ENCODE measurements at regions not wholly inside any gene's neighbourhood (a gene's known extent, or its start where the extent isn't known, plus 50 kb on each side); places are given as distances from the start of the nearest gene placed in this dataset.

- no TSS peak for BruUV-seq (replicated peaks)
- Histone ChIP-seq H3K27me3 (replicated peaks in 1 of 2; ENCODE audit: control insufficient read depth in 2 of 2, insufficient read depth in 2 of 2, low read length in 1 of 2) (no peaks in the 10 kb centered on the region), H3K9me3 (replicated peaks; ENCODE audit: control insufficient read depth, insufficient read depth, low read length) (no peaks in the 10 kb centered on the region), H2AFZ (ENCODE audit: control insufficient read depth, low read depth, low read length) (no peak overlapping the region), H3K4me3 (no peak overlapping the region), H3K79me2 (ENCODE audit: control insufficient read depth, insufficient read depth, low read length) (no peaks in the 10 kb centered on the region), H4K20me1 (ENCODE audit: control insufficient read depth, insufficient read depth) (no peaks in the 10 kb centered on the region), H3K27ac (ENCODE audit: control insufficient read depth, insufficient read depth) (no peak overlapping the region), H3K4me2 (ENCODE audit: control insufficient read depth, insufficient read depth) (no peak overlapping the region), H3K9ac (ENCODE audit: control insufficient read depth, insufficient read depth, low read length) (no peak overlapping the region), H3K4me1 (ENCODE audit: control insufficient read depth, insufficient read depth, low read length) (no peaks in the 10 kb centered on the region), H3K36me3 (ENCODE audit: control insufficient read depth in 2 of 2, insufficient read depth in 2 of 2, low read length in 1 of 2) (no peaks in the 10 kb centered on the region)
- in situ Hi-C loops (cut with MboI), result no loop called here
- FAIRE-seq, result no peak
- ChIA-PET POLR2A (no interaction called here), SMC1A (ENCODE audit: uncharacterized antibody, unreplicated experiment) (interaction anchor here (0.8 to 2.2 kb wide), 5 partner anchors 10 to 259 kb away, joined by 3 to 8 read pairs (median 4); no protein-coding TSS in a partner anchor), RAD21 (ENCODE audit: unreplicated experiment) (no interaction called here), CTCF (no interaction called here)
- intact Hi-C loops (cut with micrococcal nuclease; ENCODE audit: unreplicated experiment), result no loop called here
- TF ChIP-seq ZNF592 (IDR thresholded peaks at IDR 0.05) (no peak), RUNX3 (IDR thresholded peaks at IDR 0.05; ENCODE audit: low read length) (no peak), RAD21 (IDR thresholded peaks at IDR 0.05; ENCODE audit: insufficient read depth, low read depth, low read length) (no peak), NKRF (conservative IDR thresholded peaks at IDR 0.05) (no peak), HDAC2 (IDR thresholded peaks at IDR 0.05) (no peak), CTCF (IDR thresholded peaks at IDR 0.05 in 2 of 3, conservative IDR thresholded peaks at IDR 0.05 in 1 of 3; ENCODE audit: control insufficient read depth in 2 of 3, extremely low read depth in 1 of 3, insufficient read depth in 1 of 3, low read depth in 3 of 3, low read length in 3 of 3) (no peak), ZBED1 (IDR thresholded peaks at IDR 0.05; ENCODE audit: borderline replicate concordance) (no peak), ZSCAN29 (IDR thresholded peaks at IDR 0.05) (no peak), LARP7 (IDR thresholded peaks at IDR 0.05) (no peak), CBX3 (IDR thresholded peaks at IDR 0.05; ENCODE audit: borderline replicate concordance, low read depth) (no peak), EGR1 (IDR thresholded peaks at IDR 0.05; ENCODE audit: borderline replicate concordance in 1 of 2, low read depth in 2 of 2, low read length in 2 of 2) (no peak), YBX1 (IDR thresholded peaks at IDR 0.05) (no peak)
- TF ChIP-seq, protein P1, sequence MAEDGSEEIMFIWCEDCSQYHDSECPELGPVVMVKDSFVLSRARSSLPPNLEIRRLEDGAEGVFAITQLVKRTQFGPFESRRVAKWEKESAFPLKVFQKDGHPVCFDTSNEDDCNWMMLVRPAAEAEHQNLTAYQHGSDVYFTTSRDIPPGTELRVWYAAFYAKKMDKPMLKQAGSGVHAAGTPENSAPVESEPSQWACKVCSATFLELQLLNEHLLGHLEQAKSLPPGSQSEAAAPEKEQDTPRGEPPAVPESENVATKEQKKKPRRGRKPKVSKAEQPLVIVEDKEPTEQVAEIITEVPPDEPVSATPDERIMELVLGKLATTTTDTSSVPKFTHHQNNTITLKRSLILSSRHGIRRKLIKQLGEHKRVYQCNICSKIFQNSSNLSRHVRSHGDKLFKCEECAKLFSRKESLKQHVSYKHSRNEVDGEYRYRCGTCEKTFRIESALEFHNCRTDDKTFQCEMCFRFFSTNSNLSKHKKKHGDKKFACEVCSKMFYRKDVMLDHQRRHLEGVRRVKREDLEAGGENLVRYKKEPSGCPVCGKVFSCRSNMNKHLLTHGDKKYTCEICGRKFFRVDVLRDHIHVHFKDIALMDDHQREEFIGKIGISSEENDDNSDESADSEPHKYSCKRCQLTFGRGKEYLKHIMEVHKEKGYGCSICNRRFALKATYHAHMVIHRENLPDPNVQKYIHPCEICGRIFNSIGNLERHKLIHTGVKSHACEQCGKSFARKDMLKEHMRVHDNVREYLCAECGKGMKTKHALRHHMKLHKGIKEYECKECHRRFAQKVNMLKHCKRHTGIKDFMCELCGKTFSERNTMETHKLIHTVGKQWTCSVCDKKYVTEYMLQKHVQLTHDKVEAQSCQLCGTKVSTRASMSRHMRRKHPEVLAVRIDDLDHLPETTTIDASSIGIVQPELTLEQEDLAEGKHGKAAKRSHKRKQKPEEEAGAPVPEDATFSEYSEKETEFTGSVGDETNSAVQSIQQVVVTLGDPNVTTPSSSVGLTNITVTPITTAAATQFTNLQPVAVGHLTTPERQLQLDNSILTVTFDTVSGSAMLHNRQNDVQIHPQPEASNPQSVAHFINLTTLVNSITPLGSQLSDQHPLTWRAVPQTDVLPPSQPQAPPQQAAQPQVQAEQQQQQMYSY (CRISPR knock-in tag; IDR thresholded peaks at IDR 0.05), result no peak
- no peak for ATAC-seq
- no peak for DNase-seq (ENCODE audit: low read depth, low spot score)
- WGBS (ENCODE audit: insufficient coverage, insufficient replicate concordance, low lambda C conversion rate, missing lambda C conversion rate), result 89% methylated on average over 2 of the region's 2 CpGs
These were observed 324.0 kb downstream of the PTEN start for GRCh38 chr10:88187472-88187871.

All from GM12878 (cell line).